Iris pigment epithelial cell (primary cell): ENCODE measurements at regions not wholly inside any gene's neighbourhood (a gene's known extent, or its start where the extent isn't known, plus 50 kb on each side); places are given as distances from the start of the nearest gene placed in this dataset.

Experiments
- DNase-seq: peaks from one replicate; pipeline ENCODE4 v3.0.0-alpha.2; 2011; ENCODE audit warnings: low read depth

- DNase-seq, result no peak
These were observed 57.7 kb upstream of the EGR2 start for GRCh38 chr10:62873866-62874265.

GRCh38 chr10:62870866-62871265, 54.7 kb upstream of the EGR2 start:
- DNase-seq, result no peak

- no peak for DNase-seq
These were observed 53.8 kb upstream of the EGR2 start for GRCh38 chr10:62869958-62870357.

- DNase-seq, result no peak
These were observed 50.8 kb upstream of the EGR2 start for GRCh38 chr10:62866941-62867340.

- peak; percentile 5 for DNase-seq
These were observed 50.3 kb upstream of the EGR2 start for GRCh38 chr10:62866451-62866850.
